Suprapubic skin (tissue), 4 donors: ENCODE measurements at regions not wholly inside any gene's neighbourhood (a gene's known extent, or its start where the extent isn't known, plus 50 kb on each side); places are given as distances from the start of the nearest gene placed in this dataset.

Experiments used
- POLR2A ChIP-seq, 2 donors: fragments of 450-650 bp; IDR thresholded peaks; one replicate each; pipeline ENCODE4 v1.6.1; 2017; ENCODE audit warnings: antibody characterized with exemption in 2 of 2, mild to moderate bottlenecking in 2 of 2, moderate library complexity in 2 of 2
- POLR2AphosphoS5 ChIP-seq, 3 donors: sonication (generic); formaldehyde crosslinking; IDR thresholded peaks; one replicate each; pipeline ENCODE4 v1.6.1; 2017; ENCODE audit warnings: antibody characterized with exemption in 3 of 3
- TF ChIP-seq, protein P1 (sequence below), 2 donors: fragments of 200-600 bp in 1 of 2; fragments of 450-650 bp in 1 of 2; sonication (generic) in 1 of 2; IDR thresholded peaks; one replicate each; pipeline ENCODE4 v1.5.1; 2016 to 2019; ENCODE audit warnings: antibody characterized with exemption in 2 of 2, mild to moderate bottlenecking in 1 of 2, moderate library complexity in 1 of 2

DNA sequence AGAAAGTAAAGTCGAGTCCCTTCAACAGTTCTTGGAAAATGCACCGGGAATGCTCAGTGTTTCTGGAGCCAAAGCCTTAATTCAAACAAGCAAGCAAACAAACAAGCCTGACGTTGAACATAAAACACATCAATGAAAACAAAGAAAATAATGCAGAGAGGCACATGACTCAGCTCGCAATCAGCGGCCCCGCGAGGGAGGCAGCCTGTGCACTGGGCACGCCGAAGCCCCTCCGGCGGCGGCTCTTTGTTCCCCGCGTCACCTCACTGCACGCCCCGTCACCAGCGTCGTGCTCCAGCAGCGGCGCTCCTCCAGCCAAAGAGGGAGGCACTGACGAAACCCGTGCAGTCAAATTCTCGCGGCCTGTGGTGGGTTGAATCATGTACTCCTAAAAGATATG, 151.5 kb downstream of the DNAJB6 start:
- TF ChIP-seq, protein P1, sequence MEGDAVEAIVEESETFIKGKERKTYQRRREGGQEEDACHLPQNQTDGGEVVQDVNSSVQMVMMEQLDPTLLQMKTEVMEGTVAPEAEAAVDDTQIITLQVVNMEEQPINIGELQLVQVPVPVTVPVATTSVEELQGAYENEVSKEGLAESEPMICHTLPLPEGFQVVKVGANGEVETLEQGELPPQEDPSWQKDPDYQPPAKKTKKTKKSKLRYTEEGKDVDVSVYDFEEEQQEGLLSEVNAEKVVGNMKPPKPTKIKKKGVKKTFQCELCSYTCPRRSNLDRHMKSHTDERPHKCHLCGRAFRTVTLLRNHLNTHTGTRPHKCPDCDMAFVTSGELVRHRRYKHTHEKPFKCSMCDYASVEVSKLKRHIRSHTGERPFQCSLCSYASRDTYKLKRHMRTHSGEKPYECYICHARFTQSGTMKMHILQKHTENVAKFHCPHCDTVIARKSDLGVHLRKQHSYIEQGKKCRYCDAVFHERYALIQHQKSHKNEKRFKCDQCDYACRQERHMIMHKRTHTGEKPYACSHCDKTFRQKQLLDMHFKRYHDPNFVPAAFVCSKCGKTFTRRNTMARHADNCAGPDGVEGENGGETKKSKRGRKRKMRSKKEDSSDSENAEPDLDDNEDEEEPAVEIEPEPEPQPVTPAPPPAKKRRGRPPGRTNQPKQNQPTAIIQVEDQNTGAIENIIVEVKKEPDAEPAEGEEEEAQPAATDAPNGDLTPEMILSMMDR (IDR thresholded peaks at IDR 0.05): no peak
- TF ChIP-seq POLR2AphosphoS5 (IDR thresholded peaks at IDR 0.05) (no peak), POLR2A (IDR thresholded peaks at IDR 0.05) (no peak)
